Neuronal stem cell (in vitro differentiated cells): ENCODE measurements at regions not wholly inside any gene's neighbourhood (a gene's known extent, or its start where the extent isn't known, plus 50 kb on each side); places are given as distances from the start of the nearest gene placed in this dataset.

ENCODE experiments used
- DNase-seq: peaks from one replicate; pipeline ENCODE4 v3.0.0-alpha.2; 2013; ENCODE audit warnings: low spot score
- H2AFZ ChIP-seq: one replicate; pipeline ENCODE4 v1.6.1; 2013; ENCODE audit warnings: mild to moderate bottlenecking, low read length, inconsistent platforms
- H2AK5ac ChIP-seq: 2 replicates; pipeline ENCODE4 v1.6.1; 2013; ENCODE audit warnings: low read depth, mild to moderate bottlenecking, inconsistent platforms, low read length, moderate library complexity, mixed read lengths
- H2BK120ac ChIP-seq: 2 replicates; pipeline ENCODE4 v1.6.1; 2013; ENCODE audit warnings: low read depth, mild to moderate bottlenecking, inconsistent platforms, low read length, moderate library complexity, mixed read lengths
- H2BK12ac ChIP-seq: one replicate; pipeline ENCODE4 v1.6.1; 2013; ENCODE audit warnings: low read length, inconsistent platforms
- H2BK15ac ChIP-seq: 2 replicates; pipeline ENCODE4 v1.6.1; 2013; ENCODE audit warnings: mild to moderate bottlenecking, low read length, inconsistent platforms, mixed read lengths
- H2BK5ac ChIP-seq: one replicate; pipeline ENCODE4 v1.6.1; 2013; ENCODE audit warnings: inconsistent platforms, mild to moderate bottlenecking, low read length, moderate library complexity
- H3K14ac ChIP-seq: one replicate; pipeline ENCODE4 v1.6.1; 2013; ENCODE audit warnings: low read length, inconsistent platforms
- H3K18ac ChIP-seq: 2 replicates; pipeline ENCODE4 v1.6.1; 2013; ENCODE audit warnings: low read length, inconsistent platforms
- H3K23ac ChIP-seq: 2 replicates; pipeline ENCODE4 v1.6.1; 2013; ENCODE audit warnings: low read depth, mild to moderate bottlenecking, mixed read lengths, low read length, inconsistent platforms; ENCODE audit not compliant: poor library complexity
- H3K27ac ChIP-seq: replicated peaks from 3 replicates; pipeline ENCODE4 v1.5.1; 2013; ENCODE audit warnings: low read length, inconsistent platforms
- H3K27me3 ChIP-seq, 3 experiments: 2 replicates each; pipeline ENCODE4 v1.6.1; 2013; ENCODE audit warnings: low read length in 3 of 3, mild to moderate bottlenecking in 2 of 3, inconsistent platforms in 1 of 3, low read depth in 1 of 3, mixed read lengths in 1 of 3, moderate library complexity in 1 of 3; ENCODE audit not compliant: control insufficient read depth in 3 of 3, insufficient read depth in 3 of 3
- H3K36me3 ChIP-seq, 2 donors: replicated peaks in 1 of 2; 2 replicates each; pipeline ENCODE4 v1.6.1; 2013; ENCODE audit warnings: low read length in 2 of 2; ENCODE audit not compliant: control insufficient read depth in 2 of 2, insufficient read depth in 2 of 2
- H3K4ac ChIP-seq: 2 replicates; pipeline ENCODE4 v1.6.1; 2013; ENCODE audit warnings: inconsistent platforms, mild to moderate bottlenecking, low read length, moderate library complexity
- H3K4me1 ChIP-seq, 2 donors: 1 replicate in 1 of 2; 2 replicates in 1 of 2; pipeline ENCODE4 v1.6.1; 2013; ENCODE audit warnings: low read length in 2 of 2, low read depth in 1 of 2; ENCODE audit not compliant: control insufficient read depth in 2 of 2, insufficient read depth in 1 of 2
- H3K4me2 ChIP-seq: one replicate; pipeline ENCODE4 v1.6.1; 2013; ENCODE audit warnings: mild to moderate bottlenecking, low read length, inconsistent platforms; ENCODE audit not compliant: insufficient read depth, poor library complexity, severe bottlenecking
- H3K4me3 ChIP-seq, 2 donors: 2 replicates each; pipeline ENCODE4 v1.5.1; 2013; ENCODE audit warnings: low read length in 2 of 2, mild to moderate bottlenecking in 2 of 2, inconsistent platforms in 1 of 2, moderate library complexity in 1 of 2
- H3K79me1 ChIP-seq: one replicate; pipeline ENCODE4 v1.6.1; 2013; ENCODE audit warnings: low read depth, mild to moderate bottlenecking, inconsistent platforms, low read length, moderate library complexity
- H3K9ac ChIP-seq: one replicate; pipeline ENCODE4 v1.6.1; 2013; ENCODE audit warnings: mild to moderate bottlenecking, low read depth, low read length, inconsistent platforms; ENCODE audit not compliant: poor library complexity
- H3K9me3 ChIP-seq, 2 donors: replicated peaks in 1 of 2; 2 replicates each; pipeline versions ENCODE3 to v1.6.1; 2013; ENCODE audit warnings: low read length in 2 of 2, mild to moderate bottlenecking in 2 of 2, inconsistent platforms in 1 of 2, low read depth in 1 of 2, mixed read lengths in 1 of 2, moderate library complexity in 1 of 2; ENCODE audit not compliant: control insufficient read depth in 2 of 2, insufficient read depth in 1 of 2
- H4K8ac ChIP-seq: one replicate; pipeline ENCODE4 v1.6.1; 2013; ENCODE audit warnings: low read depth, mild to moderate bottlenecking, inconsistent platforms, low read length, moderate library complexity
- H4K91ac ChIP-seq: one replicate; pipeline ENCODE4 v1.6.1; 2013; ENCODE audit warnings: low read length, low read depth, mild to moderate bottlenecking, inconsistent platforms; ENCODE audit not compliant: poor library complexity
- WGBS, 2 donors: extraction: QIAGEN DNeasy Blood & Tissue Kit; methylation state at CpG; one replicate each; pipeline ENCODE4 v1.1.7; 2013; ENCODE audit warnings: missing lambda C conversion rate in 2 of 2, mixed read lengths in 1 of 2; ENCODE audit not compliant: insufficient read length in 2 of 2, insufficient replicate concordance in 1 of 2; ENCODE audit errors: extremely low coverage in 2 of 2; 5-methylcytosine and 5-hydroxymethylcytosine counted together

- Histone ChIP-seq H3K18ac (no peak overlapping the region), H4K8ac (no peak overlapping the region), H2BK120ac (no peak overlapping the region), H4K91ac (no peak overlapping the region), H3K4me2 (no peak overlapping the region), H3K27ac (no peak overlapping the region), H3K4me1 (peaks cover 0 to 2% of the 10 kb centered on the region in 2 donors), H3K9me3 (no peaks in the 10 kb centered on the region), H2AK5ac (no peak overlapping the region), H3K14ac (no peak overlapping the region), H2BK12ac (no peak overlapping the region), H3K23ac (no peak overlapping the region), H2AFZ (no peak overlapping the region), H3K4me3 (no peak overlapping the region), H3K36me3 (no peaks in the 10 kb centered on the region), H2BK5ac (no peak overlapping the region), H3K9ac (no peak overlapping the region), H3K4ac (no peak overlapping the region), H2BK15ac (no peak overlapping the region), H3K79me1 (no peaks in the 10 kb centered on the region), H3K27me3 (peaks cover 0 to 4% (median 0%) of the 10 kb centered on the region in 3 experiments)
- no peak for DNase-seq
- no CpG with 5 or more reads among the region's 2 CpGs for WGBS, 2 donors
Measured at GRCh38 chr11:95684701-95685100, 104.9 kb downstream of the FAM76B start.

GRCh38 chr11:95684170-95684569, 105.4 kb downstream of the FAM76B start:
- Histone ChIP-seq H2BK5ac (no peak overlapping the region), H2AK5ac (no peak overlapping the region), H3K4ac (no peak overlapping the region), H3K79me1 (no peaks in the 10 kb centered on the region), H3K27ac (no peak overlapping the region), H2BK120ac (no peak overlapping the region), H3K4me1 (peaks cover 0 to 2% of the 10 kb centered on the region in 2 donors), H4K91ac (no peak overlapping the region), H2AFZ (no peak overlapping the region), H2BK15ac (no peak overlapping the region), H3K36me3 (no peaks in the 10 kb centered on the region), H3K27me3 (peaks cover 0 to 4% (median 0%) of the 10 kb centered on the region in 3 experiments), H3K4me3 (no peak overlapping the region), H4K8ac (no peak overlapping the region), H3K4me2 (no peak overlapping the region), H3K18ac (no peak overlapping the region), H2BK12ac (no peak overlapping the region), H3K14ac (no peak overlapping the region), H3K9me3 (no peaks in the 10 kb centered on the region), H3K23ac (no peak overlapping the region), H3K9ac (no peak overlapping the region)
- DNase-seq = no peak
- no CpG with 5 or more reads among the region's 1 CpG for WGBS, 2 donors

GRCh38 chr11:95682552-95682951, 107.0 kb downstream of the FAM76B start:
- no peak overlapping the region for H4K8ac ChIP-seq
- no peak overlapping the region for H2AFZ ChIP-seq
- no peaks in the 10 kb centered on the region for H3K79me1 ChIP-seq
- no peak overlapping the region for H2BK12ac ChIP-seq
- H3K36me3 ChIP-seq = no peaks in the 10 kb centered on the region
- H3K18ac ChIP-seq = no peak overlapping the region
- H3K4me1 ChIP-seq = peaks cover 0 to 2% of the 10 kb centered on the region in 2 donors
- no peak overlapping the region for H3K9ac ChIP-seq
- no peaks in the 10 kb centered on the region for H3K9me3 ChIP-seq
- WGBS, 2 donors = no CpG with 5 or more reads among the region's 2 CpGs
- H3K23ac ChIP-seq = no peak overlapping the region
- no peak overlapping the region for H3K27ac ChIP-seq
- no peak overlapping the region for H3K4me2 ChIP-seq
- H3K14ac ChIP-seq = no peak overlapping the region
- no peak overlapping the region for H3K4ac ChIP-seq
- H2BK120ac ChIP-seq = no peak overlapping the region
- H2BK5ac ChIP-seq = no peak overlapping the region
- H4K91ac ChIP-seq = no peak overlapping the region
- H3K4me3 ChIP-seq = no peak overlapping the region
- no peak overlapping the region for H2BK15ac ChIP-seq
- DNase-seq = no peak
- no peaks in the 10 kb centered on the region for H3K27me3 ChIP-seq
- H2AK5ac ChIP-seq = no peak overlapping the region

GRCh38 chr11:95680169-95680929, 109.2 kb downstream of the FAM76B start:
- H3K9me3 ChIP-seq = no peaks in the 10 kb centered on the region
- H3K79me1 ChIP-seq = no peaks in the 10 kb centered on the region
- no peak overlapping the region for H3K4ac ChIP-seq
- no peak overlapping the region for H4K8ac ChIP-seq
- H3K4me1 ChIP-seq = peaks cover 2% of the 10 kb centered on the region in 2 donors
- H3K9ac ChIP-seq = no peak overlapping the region
- H3K18ac ChIP-seq = no peak overlapping the region
- H3K4me3 ChIP-seq = no peak overlapping the region
- H2AFZ ChIP-seq = no peak overlapping the region
- H4K91ac ChIP-seq = no peak overlapping the region
- H2BK120ac ChIP-seq = no peak overlapping the region
- no peak overlapping the region for H2AK5ac ChIP-seq
- H3K27ac ChIP-seq = no peak overlapping the region
- H3K36me3 ChIP-seq = no peaks in the 10 kb centered on the region
- H3K27me3 ChIP-seq = no peaks in the 10 kb centered on the region
- no CpG with 5 or more reads among the region's 3 CpGs for WGBS, 2 donors
- no peak overlapping the region for H2BK12ac ChIP-seq
- no peak overlapping the region for H2BK5ac ChIP-seq
- DNase-seq = no peak
- no peak overlapping the region for H2BK15ac ChIP-seq
- no peak overlapping the region for H3K14ac ChIP-seq
- no peak overlapping the region for H3K23ac ChIP-seq
- H3K4me2 ChIP-seq = no peak overlapping the region
